NCI-H226 (cell line): ENCODE measurements at regions not wholly inside any gene's neighbourhood (a gene's known extent, or its start where the extent isn't known, plus 50 kb on each side); places are given as distances from the start of the nearest gene placed in this dataset.

Experiments used
- DNase-seq: peaks from one replicate; pipeline ENCODE4 v3.0.0-alpha.2; 2015

DNA sequence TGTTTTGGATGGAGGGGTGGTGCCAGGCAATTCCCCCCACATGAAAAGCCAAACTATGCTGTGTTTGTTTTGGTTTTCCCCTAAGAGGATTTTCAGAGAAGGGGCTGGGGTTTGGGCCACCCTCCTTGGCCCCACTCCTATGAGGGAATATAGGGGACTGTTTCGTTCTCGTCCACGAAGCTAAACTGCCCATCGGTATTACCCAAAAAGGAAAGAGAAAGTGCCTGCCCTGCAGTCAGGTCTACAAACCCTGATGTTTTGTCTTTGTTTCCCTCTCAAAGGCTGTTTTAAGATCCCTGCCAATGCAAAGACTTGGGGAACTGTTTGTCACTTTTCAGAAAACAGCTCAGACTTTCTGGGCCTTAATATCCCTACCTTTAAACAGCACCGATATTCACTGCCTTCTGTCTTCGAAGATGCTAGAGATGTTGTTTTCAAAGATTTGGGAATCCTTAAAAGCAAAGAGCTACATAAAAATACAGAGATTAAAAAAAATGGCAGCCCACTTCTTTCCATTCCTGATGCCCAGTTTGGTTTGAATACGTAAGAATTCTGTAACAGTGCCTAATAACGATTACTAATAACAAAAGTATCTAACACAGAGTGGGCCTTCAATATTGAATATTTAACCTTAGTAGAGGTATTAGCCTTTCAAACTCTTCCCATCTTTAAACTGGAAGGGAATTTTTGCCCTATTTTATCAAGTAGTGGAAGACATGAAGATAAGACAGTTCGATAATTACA lies 518.4 kb downstream of the MED13L start:
- no peak for DNase-seq

DNA sequence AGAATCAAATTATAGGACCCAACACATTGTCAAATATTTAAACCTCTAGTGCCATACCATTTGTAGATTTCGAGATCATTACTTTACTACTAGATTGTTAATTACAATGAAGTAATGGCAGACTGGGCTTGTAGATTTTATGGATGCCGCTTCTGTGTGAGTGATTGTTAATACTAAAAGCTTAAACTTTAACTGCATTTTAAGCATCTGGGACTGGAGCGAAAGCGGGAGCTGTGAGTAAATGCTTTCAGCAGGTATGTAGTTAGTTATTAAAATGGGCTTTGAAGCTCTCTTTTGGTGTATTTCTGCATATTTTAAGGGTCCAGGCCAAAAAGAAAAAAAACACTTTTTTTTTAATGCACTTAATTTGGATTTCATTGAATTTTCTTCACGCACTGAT lies 519.3 kb downstream of the MED13L start:
- no peak for DNase-seq

DNA sequence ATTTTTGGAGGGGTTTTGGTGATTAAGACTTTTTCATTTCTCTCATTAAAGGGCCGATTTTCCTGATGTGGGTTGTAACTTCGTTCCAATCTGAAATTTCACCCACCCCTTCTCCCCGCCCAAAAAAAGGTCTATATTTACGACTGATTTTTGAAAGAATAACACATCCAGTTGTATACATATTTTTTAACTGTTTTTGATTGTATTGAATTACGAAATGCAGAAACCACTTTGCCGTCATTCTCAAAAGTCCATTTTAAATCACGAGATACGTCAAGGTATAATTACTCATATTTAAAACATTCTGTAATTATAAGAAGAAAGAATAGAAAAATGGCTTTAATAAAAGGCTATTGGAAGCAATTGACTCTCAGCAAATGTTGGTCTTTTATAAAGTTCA lies 520.7 kb downstream of the MED13L start:
- no peak for DNase-seq

DNA sequence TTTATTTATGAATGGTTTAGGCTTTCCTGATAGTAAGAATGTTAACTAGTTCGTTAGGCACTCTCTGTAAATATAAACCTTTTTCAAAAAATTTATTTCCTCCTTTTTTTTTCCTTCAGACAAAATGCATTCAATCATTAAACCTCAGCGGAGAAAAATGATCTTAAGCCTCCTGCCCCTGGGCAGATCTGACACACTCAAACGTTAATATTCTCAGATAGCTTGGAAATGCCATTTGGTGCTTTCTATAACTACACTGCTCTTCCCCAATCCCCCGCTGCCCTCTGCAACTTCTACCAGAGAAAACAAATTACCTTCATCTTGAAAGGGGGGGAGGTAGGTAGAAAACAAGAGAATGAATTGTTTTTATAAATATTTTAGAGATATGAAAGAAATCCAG lies 521.2 kb downstream of the MED13L start:
- DNase-seq: no peak

DNA sequence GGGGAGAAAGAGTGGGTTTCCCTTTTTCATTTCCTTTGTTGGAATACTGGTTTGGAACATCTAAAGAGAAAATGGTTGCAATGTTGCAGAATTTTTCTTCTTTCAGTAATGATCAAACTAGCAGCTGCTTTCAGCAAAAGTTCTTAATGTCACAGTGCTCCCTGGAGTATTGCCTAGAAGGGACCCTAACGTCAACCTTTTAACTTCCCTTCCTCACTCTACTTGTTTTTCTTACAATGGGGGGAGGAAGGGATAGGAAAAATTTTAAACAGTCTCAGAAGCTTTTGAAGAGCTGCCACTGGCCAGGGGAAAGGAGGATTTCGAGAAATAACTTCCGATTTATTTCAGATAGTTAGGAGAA lies 521.8 kb downstream of the MED13L start:
- no peak for DNase-seq

DNA sequence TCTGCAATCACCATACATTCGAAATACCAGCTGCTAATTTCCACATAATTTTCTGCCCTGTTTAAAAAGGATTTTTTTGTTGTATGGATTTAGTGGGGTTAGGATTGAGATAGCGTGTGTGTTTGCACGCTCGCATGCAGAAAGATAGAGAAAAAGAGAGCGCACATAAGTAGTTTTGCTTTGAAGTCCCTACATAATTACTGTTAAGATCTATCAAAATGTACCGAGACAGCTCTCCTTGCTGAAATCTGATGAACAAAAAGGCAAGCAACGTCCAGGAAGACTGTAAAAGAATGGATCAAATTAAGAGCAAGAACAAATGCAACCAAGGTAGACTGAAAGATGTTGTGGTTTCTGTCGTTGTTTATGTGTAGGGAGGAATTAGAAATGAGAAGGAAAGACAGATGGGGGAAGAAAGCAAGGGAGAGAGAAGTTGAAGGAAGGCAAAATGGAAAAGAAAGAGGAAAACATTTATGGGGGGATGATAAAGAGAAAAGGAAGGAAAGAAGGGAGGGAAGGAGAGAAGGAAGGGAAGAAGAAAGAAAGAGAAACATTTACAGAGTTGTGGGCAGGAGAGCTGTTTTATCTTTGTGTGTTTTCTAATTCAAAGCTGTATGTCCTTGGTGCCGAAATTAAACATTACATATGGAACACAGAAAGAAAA lies 522.3 kb downstream of the MED13L start:
- DNase-seq: no peak

DNA sequence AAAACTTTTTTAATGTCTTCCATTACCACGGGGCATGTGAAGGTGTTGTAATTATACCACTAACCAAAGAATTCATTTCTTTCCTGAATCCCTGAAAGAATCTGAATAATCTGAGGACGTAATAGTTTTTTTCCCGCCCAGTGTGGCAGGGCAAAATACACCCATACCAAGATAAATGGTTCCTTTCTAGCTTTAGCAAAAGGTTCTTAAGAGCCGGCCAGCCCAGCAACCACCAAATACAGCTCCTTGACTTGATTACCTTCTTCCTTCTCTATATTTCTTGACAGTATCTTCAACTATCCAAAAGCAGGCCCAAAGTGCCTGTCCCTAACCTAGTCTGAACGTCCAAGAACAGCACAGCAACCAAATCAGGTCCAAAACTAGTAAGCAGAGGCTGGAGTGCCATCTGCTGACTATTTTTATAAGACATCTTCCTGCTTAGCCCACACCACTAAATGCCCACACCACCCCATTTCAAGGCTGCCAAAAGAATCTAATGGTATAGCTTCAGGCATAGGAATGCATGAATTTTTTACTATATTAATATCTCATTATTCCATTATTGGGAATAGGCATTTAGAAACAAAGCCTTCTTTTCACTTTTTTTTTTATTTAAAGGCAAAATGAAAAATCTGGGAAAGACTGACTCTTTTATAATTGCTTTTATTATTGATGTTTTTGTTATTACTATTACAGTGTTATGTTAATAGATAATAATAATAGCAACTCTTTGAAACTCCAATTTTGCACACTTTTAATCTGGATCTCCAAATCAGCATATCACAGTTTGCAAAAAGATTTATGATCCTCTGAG lies 524.4 kb downstream of the MED13L start:
- DNase-seq: peak; percentile 44

DNA sequence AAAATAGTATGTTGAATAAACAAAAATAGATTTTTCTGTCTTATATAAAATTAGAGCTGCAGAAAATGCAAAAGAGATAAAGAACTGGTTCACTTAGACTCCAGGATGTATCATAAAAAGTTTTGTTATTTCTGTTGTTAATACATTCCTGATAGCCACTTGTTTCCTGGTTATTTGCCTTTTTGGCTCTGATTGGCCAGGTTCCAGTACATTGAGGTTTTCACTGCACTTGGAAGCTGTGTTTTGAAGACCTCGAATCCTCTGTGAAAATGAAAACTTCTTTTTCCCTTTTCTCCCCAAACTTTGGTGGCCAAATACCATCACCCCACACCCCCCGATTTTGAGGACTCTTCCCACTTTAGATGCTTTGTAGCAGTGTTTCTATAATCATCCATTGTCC lies 525.3 kb downstream of the MED13L start:
- DNase-seq: no peak

DNA sequence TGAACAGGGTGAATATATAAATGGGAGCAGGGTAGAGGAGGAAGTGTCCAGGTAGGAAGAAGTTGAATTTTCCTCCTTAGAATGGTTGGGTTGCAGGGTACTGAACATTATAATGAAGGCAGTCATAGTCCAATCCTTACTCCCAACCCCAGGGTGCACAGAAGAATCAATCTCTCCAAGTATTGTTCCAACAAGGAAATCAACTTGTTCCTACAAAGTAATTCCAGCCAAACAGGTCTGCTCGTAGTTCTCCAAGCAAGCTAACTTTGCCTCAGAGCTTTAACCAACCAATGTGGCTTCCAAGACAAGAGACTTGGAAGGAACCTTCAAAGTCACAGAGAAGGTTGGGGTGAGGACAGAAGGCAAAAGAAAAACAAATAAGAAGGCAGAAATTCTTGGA lies 527.2 kb downstream of the MED13L start:
- no peak for DNase-seq

DNA sequence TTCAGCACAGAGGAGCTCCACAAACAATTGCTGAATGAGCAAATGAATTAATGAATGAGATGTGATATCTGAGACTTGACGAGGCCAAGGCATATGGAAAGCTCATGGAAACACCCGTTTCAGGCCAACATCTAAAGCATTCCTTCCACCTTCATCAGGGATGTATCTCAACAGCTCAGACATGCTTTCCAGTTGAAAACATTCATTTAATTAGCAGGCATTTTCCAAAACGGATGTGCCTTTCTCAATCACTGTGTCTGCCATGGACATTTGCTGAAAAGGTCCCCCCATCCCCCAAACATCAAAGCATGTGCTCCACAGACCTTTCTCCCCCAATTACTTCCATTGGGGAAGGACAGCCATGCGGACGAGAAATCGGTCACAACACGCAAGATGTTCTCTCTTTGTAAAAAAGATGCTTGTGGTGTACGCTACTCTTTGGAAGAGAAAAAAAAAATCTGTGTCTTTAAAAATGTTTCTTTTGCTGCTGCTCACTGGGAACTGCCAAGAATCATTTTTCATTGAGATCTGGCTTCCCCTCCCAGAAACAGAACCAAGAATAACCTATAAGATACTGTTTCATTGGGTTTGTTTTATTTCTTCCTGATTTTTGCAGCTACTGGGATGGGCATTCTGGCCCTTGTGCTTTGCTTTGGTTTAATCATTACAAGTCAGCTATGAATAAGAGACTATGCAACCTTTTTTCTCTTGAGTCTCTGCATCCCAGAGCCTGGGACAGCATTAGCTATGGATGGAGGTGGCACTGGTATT lies 528.2 kb downstream of the MED13L start:
- no peak for DNase-seq

DNA sequence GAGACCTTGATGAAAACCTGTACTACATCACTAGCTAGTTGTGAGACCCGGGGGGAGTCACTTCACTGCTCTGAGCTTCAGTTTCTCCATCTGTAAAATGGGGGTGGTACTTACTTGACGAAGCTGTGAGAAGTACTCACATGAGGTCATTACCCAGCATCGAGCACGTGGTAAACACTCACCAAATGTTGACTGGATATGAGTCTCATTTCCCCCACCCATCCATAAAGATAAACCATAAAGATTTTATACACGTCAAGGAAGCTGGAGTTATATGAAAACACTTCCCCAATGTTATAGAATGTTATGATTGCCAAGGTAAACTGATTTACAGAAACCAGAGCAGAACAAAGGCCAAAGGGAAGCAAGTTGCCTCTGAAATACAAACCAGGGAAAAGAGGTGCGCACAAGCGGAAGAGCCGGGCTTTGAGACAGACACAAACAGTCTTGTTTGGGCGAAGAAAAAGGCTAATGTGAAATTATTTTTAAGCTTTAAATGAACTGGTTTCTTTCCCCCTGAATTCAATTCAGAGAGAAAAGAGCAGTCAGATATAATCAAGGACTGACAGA lies 536.8 kb downstream of the MED13L start:
- no peak for DNase-seq

DNA sequence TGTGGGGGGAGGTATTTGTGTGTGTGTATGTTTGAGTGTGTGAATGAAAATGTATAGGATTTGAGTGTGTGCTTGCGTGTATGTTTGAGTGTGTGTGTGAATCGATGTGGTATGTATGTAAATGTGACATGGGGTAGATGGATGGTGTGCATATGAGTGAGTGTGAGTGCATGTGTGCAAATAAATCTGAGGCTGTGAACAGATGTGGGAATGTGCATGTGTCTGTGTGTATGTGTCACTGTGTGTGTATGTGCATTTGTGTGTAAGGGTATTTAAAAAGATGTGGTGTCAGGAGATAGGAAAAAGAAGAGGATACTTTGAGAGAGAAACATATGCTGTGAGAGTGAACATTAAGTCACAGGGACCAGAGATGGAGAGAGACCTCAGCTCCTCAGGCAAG lies 539.6 kb downstream of the MED13L start:
- no peak for DNase-seq

DNA sequence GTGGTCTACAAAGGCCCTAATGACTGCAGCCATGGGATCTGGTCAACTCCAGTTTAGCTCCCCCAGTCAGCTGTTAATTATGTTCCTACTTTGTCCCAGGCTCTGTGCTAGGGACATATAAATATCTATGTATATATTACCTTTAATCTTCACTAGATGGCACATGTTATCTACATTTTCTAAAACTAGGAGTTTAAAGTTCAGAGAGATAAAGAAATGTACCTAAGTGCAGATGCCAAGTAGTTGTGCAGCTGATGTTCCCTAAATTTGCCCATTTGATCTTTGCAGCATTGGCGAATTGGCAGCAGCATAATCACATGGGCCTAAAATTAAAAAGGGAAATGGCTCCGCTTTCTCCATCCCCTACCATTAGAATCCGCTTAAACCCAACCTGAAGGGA lies 541.1 kb downstream of the MED13L start:
- DNase-seq: no peak

DNA sequence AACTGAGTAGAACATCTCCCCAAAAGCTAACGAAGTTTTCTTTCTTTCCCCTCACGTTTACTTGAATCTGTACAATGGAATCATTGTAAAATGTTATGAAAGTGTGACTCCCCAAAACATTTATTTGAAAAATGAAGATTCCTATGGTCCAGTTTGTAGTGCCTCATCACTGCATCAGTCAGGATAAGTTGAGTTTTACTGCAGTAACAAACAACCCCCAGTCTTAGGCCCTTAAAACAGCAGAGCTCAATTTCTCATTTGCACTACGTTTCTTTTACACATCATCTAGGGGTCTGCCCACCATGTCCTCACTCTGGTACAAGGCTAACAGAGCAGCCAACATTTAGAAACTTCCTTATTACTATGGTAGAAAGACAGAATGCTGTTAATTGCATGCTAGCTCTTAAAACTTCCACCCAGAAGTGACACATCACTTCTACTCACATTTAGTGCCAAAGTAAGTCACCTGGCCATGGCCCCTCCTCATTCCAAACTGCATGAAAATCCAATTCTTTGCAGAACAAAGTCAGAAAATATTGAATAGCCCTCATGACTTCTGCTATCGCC lies 546.4 kb downstream of the MED13L start:
- DNase-seq: no peak

DNA sequence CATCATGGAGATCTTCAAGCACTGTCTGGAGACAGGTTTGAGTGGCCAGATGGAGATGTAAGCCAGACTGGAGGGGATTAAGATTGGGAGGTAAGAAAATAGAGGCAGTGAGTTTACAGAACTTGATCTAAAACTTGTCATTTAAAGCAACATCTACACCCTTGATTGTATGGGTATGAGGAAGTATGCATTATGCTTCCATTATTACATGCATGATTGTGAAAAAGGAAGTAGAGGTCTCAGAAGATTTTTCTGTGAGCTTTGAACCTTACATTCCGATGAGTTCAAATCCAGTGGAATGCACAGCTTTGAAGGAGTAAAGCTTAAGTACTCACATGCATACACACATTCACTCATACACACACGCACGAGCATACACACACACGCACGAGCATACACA lies 550.8 kb downstream of the MED13L start:
- no peak for DNase-seq

DNA sequence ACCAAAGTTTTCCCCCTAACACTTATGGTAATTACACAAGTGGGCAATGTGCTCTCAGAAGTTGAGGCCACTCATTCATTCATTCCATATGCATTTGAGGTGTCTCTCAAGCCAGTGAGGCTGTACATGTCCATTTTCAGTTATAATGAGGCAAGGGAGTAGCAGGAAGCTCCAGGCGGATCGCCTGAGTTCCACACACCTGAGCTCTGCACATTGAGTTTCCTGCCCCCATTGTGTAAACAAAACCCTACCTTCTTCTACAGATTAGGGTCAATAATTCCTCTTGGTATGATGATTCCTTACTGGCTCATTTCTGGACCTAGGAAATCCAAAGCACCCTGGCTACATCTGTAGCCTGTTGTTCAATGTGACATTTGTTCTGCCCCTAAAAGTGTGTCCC lies 555.3 kb downstream of the MED13L start:
- DNase-seq: no peak

DNA sequence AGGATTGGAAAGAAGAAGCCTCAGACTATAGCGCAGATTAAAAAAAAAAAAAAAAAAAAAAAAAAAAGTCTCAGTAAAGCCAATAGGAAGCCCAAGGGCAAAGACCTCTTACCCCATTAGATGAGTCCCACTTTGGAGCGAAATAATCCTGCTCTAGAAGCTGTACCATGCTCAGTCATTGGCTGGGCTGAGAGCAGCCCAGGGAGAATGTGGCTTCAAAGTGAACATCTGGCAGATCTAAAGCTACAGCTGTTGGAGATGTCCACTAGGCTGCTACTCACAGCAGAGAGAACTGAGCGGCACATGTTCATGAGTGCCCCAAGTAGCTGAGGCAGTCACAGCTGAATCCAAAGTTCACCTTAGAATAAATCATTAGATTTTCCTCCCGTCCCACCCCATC lies 560.9 kb downstream of the MED13L start:
- DNase-seq: no peak

DNA sequence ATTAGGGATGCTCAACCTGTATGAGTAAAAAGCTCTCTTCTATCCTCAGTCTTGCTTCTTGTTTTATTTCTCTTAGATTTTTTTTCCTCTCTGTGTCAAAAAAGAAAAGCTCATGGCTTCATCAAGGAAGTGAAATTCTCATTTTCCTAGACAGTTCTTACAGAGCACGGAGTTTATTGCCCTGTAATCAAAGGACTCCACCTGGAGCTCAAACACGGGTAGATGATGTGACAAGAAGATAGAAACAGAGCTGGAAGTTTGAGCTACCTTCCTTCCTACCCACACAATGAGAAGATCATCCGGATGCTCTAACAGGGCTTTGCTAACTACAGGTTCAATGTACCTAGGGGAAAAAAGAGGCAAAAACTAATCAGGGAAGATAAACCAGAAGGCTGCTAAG lies 564.8 kb downstream of the MED13L start:
- DNase-seq: no peak

DNA sequence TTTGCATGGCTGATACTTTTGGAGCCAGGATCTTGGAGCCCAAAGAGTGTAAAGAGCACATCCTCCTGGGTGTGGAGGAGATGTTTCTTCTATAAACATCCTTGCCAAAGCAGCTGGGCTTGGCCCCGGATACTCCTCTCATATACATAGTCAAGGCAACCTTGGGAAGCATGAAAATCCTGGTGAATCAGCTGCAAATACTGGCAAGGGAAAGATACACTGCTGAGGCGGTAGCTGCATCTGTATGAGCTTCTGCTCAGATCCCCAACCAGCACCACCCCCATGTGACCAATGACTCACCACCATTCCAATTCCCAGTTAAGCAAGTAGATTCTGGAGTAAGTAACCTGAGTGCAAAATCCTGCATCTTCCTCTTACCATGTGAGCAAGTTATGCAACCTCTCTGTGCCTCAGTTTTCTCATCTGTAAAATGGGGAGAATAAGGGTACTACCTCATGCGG lies 567.4 kb downstream of the MED13L start:
- DNase-seq: peak; percentile 11

DNA sequence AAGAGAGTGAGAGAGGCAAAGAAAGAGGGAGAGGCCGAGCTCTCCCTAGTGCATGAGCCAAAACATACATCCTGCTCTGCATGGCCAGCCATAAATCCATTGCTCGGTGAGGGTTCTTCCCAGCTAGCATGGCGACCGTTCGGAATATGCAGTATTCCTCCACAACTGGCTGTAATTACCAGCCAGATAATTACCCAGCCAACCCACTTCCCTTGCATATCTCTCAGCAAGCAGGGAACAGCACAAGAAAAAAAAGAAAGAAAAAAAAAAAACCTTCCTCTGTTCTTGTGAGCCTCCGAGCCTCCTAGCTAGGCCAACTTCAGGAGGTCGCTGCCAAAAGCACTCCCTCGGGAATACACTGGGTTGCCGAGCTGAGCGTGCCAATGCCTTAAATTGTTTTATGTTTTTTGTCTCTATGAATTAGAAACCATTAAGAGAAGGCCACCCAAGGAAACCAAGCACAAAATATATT lies 567.9 kb downstream of the MED13L start:
- DNase-seq: no peak

DNA sequence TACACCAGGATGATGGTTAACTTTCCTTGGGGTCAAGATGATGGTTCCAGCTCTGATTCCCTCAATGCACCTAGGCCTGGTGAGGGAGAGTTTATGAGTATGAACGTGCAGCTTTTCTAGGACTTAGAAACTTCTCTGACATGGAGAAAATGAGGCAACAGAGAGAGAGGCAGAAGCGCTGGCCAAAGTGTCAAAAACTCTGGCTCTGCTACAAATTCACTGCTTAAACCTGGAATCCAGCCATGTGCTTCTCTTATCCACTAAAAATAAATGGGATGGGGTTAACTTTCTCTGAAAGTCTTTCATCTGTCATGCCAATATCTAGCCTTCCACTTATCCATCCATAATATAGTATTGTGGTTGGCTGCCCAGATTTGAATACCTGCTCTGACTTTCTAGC lies 568.7 kb downstream of the MED13L start:
- no peak for DNase-seq

DNA sequence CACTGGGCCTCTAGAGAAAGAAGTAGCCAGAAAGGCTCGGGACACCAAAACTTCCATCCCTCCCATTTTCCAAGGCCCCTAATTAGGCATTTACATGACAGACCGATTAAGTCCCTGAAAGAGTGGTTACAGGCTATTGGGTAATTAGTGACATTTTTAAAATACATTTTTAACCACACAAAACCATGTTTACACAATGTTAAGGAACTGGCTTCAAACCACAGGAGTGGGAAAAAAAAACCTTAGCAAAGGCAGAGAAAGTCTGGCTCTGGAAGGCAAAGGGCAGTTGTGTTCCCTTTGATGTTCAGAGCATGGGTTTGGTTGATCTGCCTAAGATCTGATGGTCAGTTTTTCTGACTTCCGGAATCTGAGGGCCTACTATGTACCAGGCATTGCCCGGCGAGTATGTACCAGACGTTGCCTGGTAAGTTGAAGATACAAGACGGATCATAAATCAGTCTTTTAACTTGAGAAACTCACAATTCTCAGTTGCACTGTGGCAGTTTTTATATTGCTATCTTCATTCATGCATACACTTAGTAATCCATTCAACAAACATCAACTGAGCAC lies 576.5 kb downstream of the MED13L start:
- DNase-seq: no peak
